ENCODE measurements at regions not wholly inside any gene's neighbourhood (a gene's known extent, or its start where the extent isn't known, plus 50 kb on each side); places are given as distances from the start of the nearest gene placed in this dataset.

DNA sequence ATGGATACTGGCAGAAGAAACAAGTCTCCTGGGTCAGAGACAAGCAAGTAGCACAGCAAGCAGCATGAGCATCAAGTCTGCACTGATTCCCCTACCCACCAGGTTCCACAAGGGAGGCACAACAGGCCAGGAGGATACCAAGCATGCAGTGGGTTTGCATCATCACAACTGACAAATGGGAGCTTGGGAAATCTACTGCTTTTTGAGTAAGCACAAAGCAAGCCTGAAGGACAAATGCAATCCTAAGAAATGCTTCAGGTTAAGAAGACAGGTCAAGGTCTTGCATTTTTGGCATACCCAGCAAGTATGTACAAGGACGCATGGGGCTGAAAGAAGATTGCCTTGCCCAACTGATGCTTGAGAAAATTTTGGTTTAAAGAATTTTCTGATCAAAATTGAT lies 279.6 kb downstream of the PDGFC start:
- Mint-ChIP-seq H3K27ac (no peak overlapping the region), H3K4me1 (ENCODE audit: low read depth) (peaks cover 16% of the 10 kb centered on the region), H3K4me3 (ENCODE audit: low read depth) (no peak overlapping the region), H3K9me3 (ENCODE audit: low read depth) (no peaks in the 10 kb centered on the region), H3K27me3 (no peaks in the 10 kb centered on the region), H3K36me3 (ENCODE audit: insufficient read depth) (no peaks in the 10 kb centered on the region)
- TF ChIP-seq, protein P1, sequence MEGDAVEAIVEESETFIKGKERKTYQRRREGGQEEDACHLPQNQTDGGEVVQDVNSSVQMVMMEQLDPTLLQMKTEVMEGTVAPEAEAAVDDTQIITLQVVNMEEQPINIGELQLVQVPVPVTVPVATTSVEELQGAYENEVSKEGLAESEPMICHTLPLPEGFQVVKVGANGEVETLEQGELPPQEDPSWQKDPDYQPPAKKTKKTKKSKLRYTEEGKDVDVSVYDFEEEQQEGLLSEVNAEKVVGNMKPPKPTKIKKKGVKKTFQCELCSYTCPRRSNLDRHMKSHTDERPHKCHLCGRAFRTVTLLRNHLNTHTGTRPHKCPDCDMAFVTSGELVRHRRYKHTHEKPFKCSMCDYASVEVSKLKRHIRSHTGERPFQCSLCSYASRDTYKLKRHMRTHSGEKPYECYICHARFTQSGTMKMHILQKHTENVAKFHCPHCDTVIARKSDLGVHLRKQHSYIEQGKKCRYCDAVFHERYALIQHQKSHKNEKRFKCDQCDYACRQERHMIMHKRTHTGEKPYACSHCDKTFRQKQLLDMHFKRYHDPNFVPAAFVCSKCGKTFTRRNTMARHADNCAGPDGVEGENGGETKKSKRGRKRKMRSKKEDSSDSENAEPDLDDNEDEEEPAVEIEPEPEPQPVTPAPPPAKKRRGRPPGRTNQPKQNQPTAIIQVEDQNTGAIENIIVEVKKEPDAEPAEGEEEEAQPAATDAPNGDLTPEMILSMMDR (IDR thresholded peaks at IDR 0.05; ENCODE audit: unreplicated experiment) = no peak
- no peak for DNase-seq (ENCODE audit: low spot score, unreplicated experiment)

DNA sequence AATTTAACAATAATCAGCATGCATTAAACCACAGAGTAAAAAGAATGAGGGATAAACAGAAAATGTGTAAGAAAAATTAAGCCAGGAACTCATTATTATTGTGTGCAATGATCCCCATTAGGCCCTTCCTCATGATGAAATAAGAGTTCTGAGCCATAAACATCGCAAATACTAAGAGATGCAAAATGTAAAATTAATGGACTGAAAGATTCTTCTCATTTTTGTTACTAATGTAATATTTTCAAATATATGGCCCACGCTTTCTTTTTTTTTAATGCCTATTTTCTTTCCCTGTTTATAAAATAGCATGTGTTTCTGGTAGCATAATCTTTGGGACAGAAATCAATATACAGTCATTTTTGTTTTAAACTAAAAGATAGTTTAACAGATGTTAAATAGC lies 281.0 kb downstream of the PDGFC start:
- Mint-ChIP-seq H3K27ac (no peak overlapping the region), H3K27me3 (no peaks in the 10 kb centered on the region), H3K4me3 (ENCODE audit: low read depth) (no peak overlapping the region), H3K4me1 (ENCODE audit: low read depth) (peaks cover 18% of the 10 kb centered on the region), H3K9me3 (ENCODE audit: low read depth) (no peaks in the 10 kb centered on the region), H3K36me3 (ENCODE audit: insufficient read depth) (no peaks in the 10 kb centered on the region)
- DNase-seq (ENCODE audit: low spot score, unreplicated experiment) = no peak
- TF ChIP-seq, protein P1 (IDR thresholded peaks at IDR 0.05; ENCODE audit: unreplicated experiment) = no peak

DNA sequence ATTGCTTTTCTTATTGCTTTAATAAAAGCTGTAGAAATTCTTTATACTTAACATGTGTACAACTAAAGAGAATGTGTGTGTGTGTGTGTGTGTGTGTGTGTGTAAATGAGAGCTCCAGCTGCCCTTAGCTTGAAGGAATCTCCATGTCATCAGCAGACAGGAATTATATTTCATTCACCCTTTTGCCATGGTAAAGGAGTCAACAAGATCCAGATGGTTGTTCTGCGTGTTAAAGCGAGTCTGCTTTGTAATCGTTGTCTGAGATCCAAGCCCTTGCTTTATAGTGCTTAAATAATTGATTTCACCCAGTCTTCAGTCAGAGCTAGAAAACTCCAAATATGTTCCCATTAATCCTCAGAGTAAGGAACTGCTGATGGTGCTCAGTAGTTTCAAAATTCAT lies 285.5 kb downstream of the PDGFC start:
- H3K4me1 Mint-ChIP-seq (ENCODE audit: low read depth) = peaks cover 4% of the 10 kb centered on the region
- H3K27ac Mint-ChIP-seq = no peak overlapping the region

DNA sequence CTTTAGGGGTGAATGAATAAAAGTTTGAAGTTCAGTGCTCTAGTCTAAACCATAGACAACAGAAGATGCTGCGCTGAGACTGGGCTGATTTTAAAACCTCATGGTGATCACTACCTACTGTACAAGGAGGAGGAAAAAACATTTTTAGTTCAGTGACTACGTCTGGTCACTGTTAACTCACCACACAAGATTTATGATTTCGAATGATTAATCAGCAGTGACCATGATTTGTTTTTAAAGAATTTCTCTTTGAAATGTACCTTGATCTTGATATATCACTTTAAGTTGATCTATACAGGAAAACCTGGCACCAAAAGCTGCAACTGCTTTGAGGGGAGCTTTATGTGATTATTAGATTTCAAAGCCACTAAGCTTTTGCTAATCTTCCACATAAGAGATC lies 286.3 kb downstream of the PDGFC start:
- Mint-ChIP-seq H3K4me3 (ENCODE audit: low read depth) (no peak overlapping the region), H3K27me3 (no peaks in the 10 kb centered on the region), H3K27ac (no peak overlapping the region), H3K4me1 (ENCODE audit: low read depth) (peaks cover 4% of the 10 kb centered on the region), H3K9me3 (ENCODE audit: low read depth) (no peaks in the 10 kb centered on the region), H3K36me3 (ENCODE audit: insufficient read depth) (no peaks in the 10 kb centered on the region)
- DNase-seq (ENCODE audit: low spot score, unreplicated experiment) = no peak
- TF ChIP-seq, protein P1 (IDR thresholded peaks at IDR 0.05; ENCODE audit: unreplicated experiment) = no peak

More for the DNA sequence above, 285.5 kb downstream of the PDGFC start:
- Mint-ChIP-seq H3K36me3 (ENCODE audit: insufficient read depth) (no peaks in the 10 kb centered on the region), H3K9me3 (ENCODE audit: low read depth) (no peaks in the 10 kb centered on the region), H3K27me3 (no peaks in the 10 kb centered on the region), H3K4me3 (ENCODE audit: low read depth) (no peak overlapping the region)
- TF ChIP-seq, protein P1 (IDR thresholded peaks at IDR 0.05; ENCODE audit: unreplicated experiment) = no peak
- DNase-seq (ENCODE audit: low spot score, unreplicated experiment) = no peak

DNA sequence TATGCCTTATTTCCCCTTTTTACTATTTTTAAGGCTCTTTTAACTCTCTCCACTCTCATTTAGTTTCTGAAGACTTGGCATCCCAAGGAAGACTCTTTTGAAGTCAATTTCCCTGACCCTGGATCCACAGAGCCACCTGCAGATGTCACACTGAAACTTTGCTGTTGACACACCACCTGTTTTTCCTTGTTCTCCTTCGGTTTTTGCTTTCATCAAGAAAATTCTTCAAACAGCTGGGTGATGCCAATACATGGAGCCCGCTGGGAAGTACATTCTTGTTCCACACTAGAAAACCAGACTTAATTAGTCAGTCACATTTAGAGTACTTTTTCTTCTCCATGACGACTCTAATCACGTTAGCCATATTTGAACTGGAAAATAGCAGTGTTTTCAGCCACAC lies 293.9 kb downstream of the PDGFC start:
- no peaks in the 10 kb centered on the region for H3K27me3 Mint-ChIP-seq
- H3K27ac Mint-ChIP-seq = no peak overlapping the region
- TF ChIP-seq, protein P1 (IDR thresholded peaks at IDR 0.05; ENCODE audit: unreplicated experiment) = no peak
- no peaks in the 10 kb centered on the region for H3K4me1 Mint-ChIP-seq (ENCODE audit: low read depth)
- DNase-seq (ENCODE audit: low spot score, unreplicated experiment) = no peak
- no peaks in the 10 kb centered on the region for H3K9me3 Mint-ChIP-seq (ENCODE audit: low read depth)
- no peak overlapping the region for H3K4me3 Mint-ChIP-seq (ENCODE audit: low read depth)
- no peaks in the 10 kb centered on the region for H3K36me3 Mint-ChIP-seq (ENCODE audit: insufficient read depth)

Data from progenitor cell of endocrine pancreas (in vitro differentiated cells).